K562 (cell line): ENCODE measurements at regions not wholly inside any gene's neighbourhood (a gene's known extent, or its start where the extent isn't known, plus 50 kb on each side); places are given as distances from the start of the nearest gene placed in this dataset.

Experiments used
- ATAC-seq: fragments of 200-7000 bp; cut with Tn5 transposase; 3 replicates; pipeline ENCODE4 v1.9.1; 2020; ENCODE audit warnings: moderate library complexity
- BruUV-seq: library from RNA; stranded (reverse); fragments of 400-500 nt; replicated peaks from 2 replicates; lab custom pipeline; 2021; lab: Mats Ljungman, UMichigan
- CTCF ChIA-PET: fragments of 300-600 bp; formaldehyde crosslinking; extraction: SDS; loops from one replicate; lab custom pipeline; 2021; ENCODE audit warnings: low intra/inter-chr PET ratio; lab: Yijun Ruan, JAX
- POLR2A ChIA-PET: fragments of 300-600, 350-650 bp; sonication (Branson Sonifier 250); formaldehyde crosslinking; extraction: SDS; loops from one replicate; lab custom pipeline; 2021; ENCODE audit warnings: antibody characterized with exemption, inconsistent platforms; lab: Yijun Ruan, JAX
- DNase-seq, 4 experiments: peaks; one replicate each; pipeline versions ENCODE4 v3.0.0 to v3.0.0-alpha.2; 2011 to 2018; ENCODE audit warnings: low spot score in 3 of 4, mixed read lengths in 3 of 4; ENCODE audit errors: extremely low read depth in 1 of 4
- FAIRE-seq: peaks from 2 replicates; lab custom pipeline; 2011; peaks lifted over from hg19 to GRCh38; lab: Jason Lieb, UNC
- H2AFZ ChIP-seq: 2 replicates; pipeline ENCODE4 v1.6.0; 2011; ENCODE audit warnings: low read depth, low read length, control low read depth, inconsistent platforms
- H3K27ac ChIP-seq: fragments of 200-600 bp; 3 replicates; pipeline ENCODE4 v1.8.0; 2011; ENCODE audit warnings: low read depth, mild to moderate bottlenecking, control low read depth, inconsistent platforms, low read length, moderate library complexity, mixed read lengths; ENCODE audit errors: extremely low read depth
- H3K27me3 ChIP-seq, 2 experiments: fragments of 300-600 bp in 1 of 2; 2 replicates in 1 of 2; 3 replicates in 1 of 2; pipeline versions ENCODE4 v1.6.0 to v1.8.0; 2011; ENCODE audit warnings: inconsistent platforms in 2 of 2, low read length in 2 of 2, mild to moderate bottlenecking in 1 of 2, mixed read lengths in 1 of 2, moderate library complexity in 1 of 2; ENCODE audit not compliant: control insufficient read depth in 2 of 2, insufficient read depth in 2 of 2
- H3K36me3 ChIP-seq: fragments of 300-600 bp; 3 replicates; pipeline ENCODE4 v1.8.0; 2011; ENCODE audit warnings: mild to moderate bottlenecking, low read length, inconsistent platforms; ENCODE audit not compliant: control insufficient read depth, insufficient read depth
- H3K4me1 ChIP-seq, 2 experiments: fragments of 200-600 bp in 1 of 2; replicated peaks in 1 of 2; 2 replicates in 1 of 2; 3 replicates in 1 of 2; pipeline versions ENCODE4 v1.5.1 to v1.8.0; 2011; ENCODE audit warnings: inconsistent platforms in 2 of 2, low read length in 2 of 2, mild to moderate bottlenecking in 1 of 2, mixed read lengths in 1 of 2, moderate library complexity in 1 of 2; ENCODE audit not compliant: control insufficient read depth in 2 of 2, insufficient read depth in 2 of 2
- H3K4me2 ChIP-seq: 2 replicates; pipeline ENCODE4 v1.6.1; 2011; ENCODE audit warnings: low read length, control low read depth, inconsistent platforms, mixed read lengths; ENCODE audit not compliant: insufficient read depth
- H3K4me3 ChIP-seq: fragments of 200-600 bp; sonication (generic), shearing (Covaris generic); 2 replicates; pipeline ENCODE4 v1.5.1; 2016; ENCODE audit warnings: control low read depth, inconsistent platforms
- H3K79me2 ChIP-seq: fragments of 200-600 bp; 3 replicates; pipeline ENCODE4 v1.8.0; 2011; ENCODE audit warnings: low read length, inconsistent platforms; ENCODE audit not compliant: control insufficient read depth, insufficient read depth
- H3K9ac ChIP-seq, 2 experiments: 2 replicates each; pipeline versions ENCODE4 v1.6.0 to v1.6.1; 2011; ENCODE audit warnings: low read depth in 2 of 2, low read length in 2 of 2, control low read depth in 1 of 2, inconsistent platforms in 1 of 2, mild to moderate bottlenecking in 1 of 2, mixed read lengths in 1 of 2; ENCODE audit not compliant: insufficient read depth in 1 of 2
- H3K9me1 ChIP-seq: one replicate; pipeline ENCODE4 v1.6.0; 2011; ENCODE audit warnings: inconsistent platforms, mild to moderate bottlenecking, low read length, moderate library complexity; ENCODE audit not compliant: control insufficient read depth, insufficient read depth
- H3K9me3 ChIP-seq: replicated peaks from 2 replicates; pipeline ENCODE4 v1.5.1; 2011; ENCODE audit warnings: low read depth, low read length, inconsistent platforms; ENCODE audit not compliant: control insufficient read depth, insufficient read depth
- H4K20me1 ChIP-seq: replicated peaks from 2 replicates; pipeline ENCODE4 v1.6.1; 2011; ENCODE audit warnings: low read length, inconsistent platforms, mixed read lengths; ENCODE audit not compliant: control insufficient read depth, insufficient read depth
- CEBPB ChIP-seq: fragments of 450-650 bp; IDR thresholded peaks from 2 replicates; pipeline ENCODE4 v1.6.1; 2016; ENCODE audit warnings: missing genetic modification characterization, missing compliant biosample characterization
- GATAD2A ChIP-seq: fragments of 450-650 bp; IDR thresholded peaks from 2 replicates; pipeline ENCODE4 v1.6.1; 2017
- GATAD2B ChIP-seq: fragments of 450-650 bp; IDR thresholded peaks from 2 replicates; pipeline ENCODE4 v1.6.1; 2017; ENCODE audit warnings: mild to moderate bottlenecking, borderline replicate concordance
- LCOR ChIP-seq: sonication (generic); formaldehyde crosslinking; IDR thresholded peaks from 2 replicates; pipeline ENCODE4 v1.8.0; 2022; ENCODE audit warnings: mild to moderate bottlenecking, missing genetic modification reagents
- MAFF ChIP-seq: IDR thresholded peaks from 2 replicates; pipeline ENCODE4 v1.6.1; 2012; ENCODE audit warnings: low read length, improper control_type of control experiment
- MIER1 ChIP-seq: fragments of 450-650 bp; IDR thresholded peaks from 2 replicates; pipeline ENCODE4 v1.6.1; 2016; ENCODE audit warnings: antibody characterized with exemption, mild to moderate bottlenecking, low read depth
- MXI1 ChIP-seq: IDR thresholded peaks from 2 replicates; pipeline ENCODE4 v1.6.1; 2011; ENCODE audit warnings: low read depth, mild to moderate bottlenecking, improper control_type of control experiment, low read length
- PRDM10 ChIP-seq: fragments of 450-650 bp; IDR thresholded peaks from 2 replicates; pipeline ENCODE4 v1.6.1; 2018; ENCODE audit not compliant: partially characterized antibody
- SMAD4 ChIP-seq: fragments of 250-450 bp; sonication (Bioruptor Pico); conservative IDR thresholded peaks from 2 replicates; pipeline ENCODE4 v1.8.0; 2021; ENCODE audit warnings: inconsistent platforms, mild to moderate bottlenecking, moderate library complexity
- ZBTB33 ChIP-seq: sonication (generic); formaldehyde crosslinking; IDR thresholded peaks from 2 replicates; pipeline ENCODE4 v1.8.1; 2023; ENCODE audit warnings: mild to moderate bottlenecking, missing genetic modification reagents
- ZNF217 ChIP-seq: sonication (generic); formaldehyde crosslinking; IDR thresholded peaks from 2 replicates; pipeline ENCODE4 v1.8.0; 2022; ENCODE audit warnings: mild to moderate bottlenecking, missing genetic modification reagents
- ZNF280B ChIP-seq: fragments of 250-450 bp; sonication (Bioruptor Pico); IDR thresholded peaks from 2 replicates; pipeline ENCODE4 v1.5.1; 2021; ENCODE audit warnings: mild to moderate bottlenecking
- WGBS: fragments of 100-300 bp; shearing (Covaris generic); methylation state at CpG from one replicate; pipeline ENCODE4 v1.1.6; 2016; ENCODE audit warnings: low coverage, mixed read lengths; ENCODE audit not compliant: insufficient coverage; ENCODE audit errors: missing lambda C conversion rate; 5-methylcytosine and 5-hydroxymethylcytosine counted together
- in situ Hi-C: fragments of 300-500 bp; cut with MboI; formaldehyde crosslinking; loops from 4 replicates; pipeline ENCODE4 v1.15.0; 2018; ENCODE audit warnings: inconsistent platforms, mixed read lengths
- intact Hi-C: fragments of 100-400 bp; cut with micrococcal nuclease; formaldehyde crosslinking; loops from 2 replicates; pipeline ENCODE4 v1.14.2; 2022

- in situ Hi-C loops (no loop called here), intact Hi-C loops (no loop called here)
- CTCF ChIA-PET = no interaction called here
- no peak overlapping the region for H2AFZ ChIP-seq
- no peaks in the 10 kb centered on the region for H4K20me1 ChIP-seq
- no peaks in the 10 kb centered on the region for H3K36me3 ChIP-seq
- POLR2A ChIA-PET = interaction anchor here (1.2 kb wide), 1 partner anchor 15 kb away, joined by 5 read pairs; no protein-coding TSS in a partner anchor
- no TSS peak for BruUV-seq
- WGBS = 2% methylated on average over 2 of the region's 2 CpGs
- H3K4me3 ChIP-seq = no peak overlapping the region
- no peaks in the 10 kb centered on the region for H3K9me3 ChIP-seq
- no peaks in the 10 kb centered on the region; a peak in 1 of 5 replicates for H3K27me3 ChIP-seq
- ATAC-seq (no peak), FAIRE-seq (no peak), DNase-seq (no peak)
- H3K27ac ChIP-seq = no peak overlapping the region
- no peaks in the 10 kb centered on the region; a peak in 1 of 5 replicates for H3K4me1 ChIP-seq
- no peak overlapping the region for H3K9ac ChIP-seq
- no peaks in the 10 kb centered on the region for H3K9me1 ChIP-seq
- H3K4me2 ChIP-seq = no peak overlapping the region
- no peaks in the 10 kb centered on the region for H3K79me2 ChIP-seq
- no peak for TF ChIP-seq MIER1
- TF ChIP-seq SMAD4 (CRISPR knock-in tag) = no peak
- TF ChIP-seq LCOR = no peak
- no peak for TF ChIP-seq PRDM10
- no peak for TF ChIP-seq CEBPB (tag)
- TF ChIP-seq ZNF217 (CRISPR knock-in tag) = no peak
- no peak for TF ChIP-seq GATAD2B
- no peak for TF ChIP-seq ZBTB33 (CRISPR knock-in tag)
- TF ChIP-seq GATAD2A = no peak
- no peak for TF ChIP-seq MXI1
- TF ChIP-seq MAFF = no peak
- TF ChIP-seq ZNF280B (CRISPR knock-in tag) = no peak
Measured at GRCh38 chr5:38675443-38675842, 119.0 kb upstream of the LIFR start.
